ENCODE measurements at regions not wholly inside any gene's neighbourhood (a gene's known extent, or its start where the extent isn't known, plus 50 kb on each side); places are given as distances from the start of the nearest gene placed in this dataset.
"Not testable (repeated sequence)": the region's sequence is repeated elsewhere in the genome, so short reads cannot be mapped to it uniquely, and the experiment has no call there.

DNA sequence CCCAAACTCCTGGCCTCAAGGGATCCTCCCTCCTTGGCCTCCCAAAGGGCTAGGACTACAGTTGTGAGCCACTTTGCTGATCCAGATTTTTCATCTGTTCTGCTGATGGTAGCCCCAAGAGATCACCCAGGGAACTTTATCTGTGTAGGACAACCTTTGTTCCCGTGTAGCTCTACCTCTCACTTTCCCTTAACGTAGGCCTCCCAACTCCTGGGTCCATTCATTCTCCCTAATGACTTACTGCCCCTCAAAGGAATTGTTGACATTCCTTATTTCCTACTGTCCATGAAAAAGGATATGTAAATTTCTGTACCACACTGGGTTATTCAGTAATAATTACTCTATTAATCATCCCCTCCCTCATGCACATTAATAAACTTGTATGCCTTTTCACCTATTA, 51.0 kb upstream of the PHF24 start:
- DNase-seq (ENCODE audit: low read depth, low spot score), result no peak

DNA sequence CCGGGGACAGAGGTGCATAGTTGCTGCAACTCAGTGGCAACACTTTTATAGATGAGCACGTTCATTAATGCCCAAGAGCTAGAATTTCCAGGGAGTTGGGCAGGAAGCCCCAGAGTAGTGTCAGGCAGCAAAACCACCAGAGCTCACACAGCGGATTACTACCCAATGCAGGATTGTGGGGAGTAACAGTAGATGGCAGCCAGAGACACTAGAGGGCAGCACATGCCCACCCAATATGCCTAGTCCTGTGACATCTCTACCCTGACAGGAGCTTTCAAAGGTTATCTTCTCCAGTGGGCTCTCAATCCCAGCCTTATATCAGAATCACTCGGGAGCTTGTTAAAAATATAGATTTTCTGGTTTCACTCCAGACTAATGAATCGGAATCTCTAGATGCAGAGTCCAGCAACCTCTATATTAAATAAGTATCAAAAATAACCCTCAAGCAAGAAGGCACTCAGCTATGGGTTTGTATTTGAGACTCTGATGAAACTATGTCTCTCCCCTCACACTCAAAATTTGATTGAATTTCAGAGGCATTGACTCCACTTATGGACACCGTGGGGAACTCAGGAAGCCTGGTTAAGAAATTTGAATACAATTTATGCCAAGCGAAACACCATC, 58.4 kb upstream of the PHF24 start:
- DNase-seq (ENCODE audit: low read depth, low spot score), result peak; percentile 58

DNA sequence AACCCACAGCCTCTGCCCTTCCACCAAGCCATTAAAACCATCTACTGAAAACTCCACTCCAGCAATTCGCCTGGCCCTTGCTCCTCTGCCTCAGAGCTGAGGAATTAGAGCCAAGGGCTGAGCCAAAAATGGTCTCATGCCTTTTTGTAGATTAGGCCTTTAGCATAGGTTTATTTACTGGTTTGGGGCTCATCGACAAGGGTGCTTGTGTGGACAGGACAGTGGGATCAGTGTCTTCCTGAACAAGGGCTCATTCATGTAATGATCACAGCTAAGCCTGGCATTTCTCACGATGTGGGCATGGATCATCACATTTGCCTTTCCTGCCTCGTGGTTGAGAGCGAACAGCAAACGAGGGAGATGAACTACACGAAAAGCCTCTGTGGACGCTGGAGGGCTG, 59.2 kb upstream of the PHF24 start:
- no peak for DNase-seq (ENCODE audit: low read depth, low spot score)

DNA sequence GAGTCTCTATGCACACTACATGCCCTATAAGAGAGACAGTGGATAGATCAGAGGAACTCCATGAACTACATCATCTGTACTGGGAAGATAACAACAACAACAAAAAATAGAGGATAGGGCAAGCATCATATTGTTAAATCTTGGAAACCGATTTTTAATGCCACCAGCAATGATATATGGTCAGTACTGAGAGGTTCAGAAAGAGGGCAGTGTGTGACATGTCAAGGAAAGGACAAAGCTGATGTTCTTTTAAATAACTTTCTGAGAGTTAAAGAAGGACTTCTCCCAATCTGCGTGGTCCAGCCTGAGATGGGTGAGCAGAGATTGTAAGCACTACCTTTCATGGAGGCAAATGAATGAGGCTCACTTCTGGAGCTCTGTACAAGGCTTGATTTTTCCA, 62.0 kb upstream of the PHF24 start:
- DNase-seq (ENCODE audit: low read depth, low spot score), result no peak

DNA sequence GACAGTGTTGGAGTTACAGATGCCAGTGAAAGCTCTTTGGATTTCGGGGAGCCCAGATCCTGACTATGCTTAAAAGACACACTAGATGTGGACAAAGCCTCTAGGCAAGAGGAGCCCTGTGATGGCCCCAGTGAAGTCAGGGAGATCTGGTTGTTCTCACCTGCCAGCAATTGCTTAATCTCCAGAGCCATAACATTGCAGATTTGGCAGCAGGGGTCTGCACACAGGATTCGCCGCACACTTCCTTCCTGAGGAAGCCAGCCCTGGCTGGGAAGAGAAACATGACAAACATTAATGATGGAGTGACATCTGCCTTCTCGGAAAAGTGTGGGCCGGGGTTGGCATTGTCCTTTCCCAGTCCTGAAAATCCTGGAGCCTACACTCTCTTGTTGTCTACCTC, 65.2 kb upstream of the PHF24 start:
- no peak for DNase-seq (ENCODE audit: low read depth, low spot score)

DNA sequence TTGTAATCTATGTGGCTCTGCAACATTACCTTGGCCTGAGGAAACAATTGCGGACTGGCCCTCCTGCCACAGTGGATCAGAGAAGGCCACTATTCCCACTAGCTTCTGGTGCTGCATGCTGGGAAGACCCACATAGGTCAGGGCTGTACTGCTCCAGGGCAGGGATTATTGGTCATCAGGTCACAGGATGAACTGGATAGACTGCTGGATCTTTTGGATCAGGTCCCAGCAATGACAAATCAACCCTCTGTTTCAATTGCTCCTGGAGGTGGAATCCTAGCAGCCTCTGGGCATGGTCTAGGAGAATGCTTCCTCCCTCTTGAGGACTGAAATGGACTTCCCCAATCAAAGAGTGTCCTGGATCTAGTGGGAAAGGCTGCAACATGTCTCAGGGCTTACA, 66.7 kb upstream of the PHF24 start:
- DNase-seq (ENCODE audit: low read depth, low spot score), result no peak

DNA sequence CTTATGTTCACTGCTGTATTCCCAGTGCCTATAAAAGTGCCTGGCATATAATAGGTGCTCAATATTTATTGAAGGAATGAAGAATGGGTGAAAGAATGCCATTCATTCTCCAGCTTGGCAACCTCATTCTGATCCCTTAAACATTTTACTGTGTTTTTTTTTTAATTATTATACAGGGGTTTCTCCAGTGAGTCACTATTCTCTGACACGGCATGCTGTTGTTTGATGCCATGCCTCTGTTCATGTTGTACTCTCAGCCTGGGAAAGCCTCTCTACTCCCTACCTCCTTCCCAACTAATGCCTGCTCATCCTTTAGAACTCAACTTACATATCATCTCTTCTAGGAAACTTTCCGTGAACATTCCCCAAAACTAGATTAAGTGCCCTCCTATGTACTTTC, 70.2 kb upstream of the PHF24 start:
- DNase-seq (ENCODE audit: low read depth, low spot score), result no peak

DNA sequence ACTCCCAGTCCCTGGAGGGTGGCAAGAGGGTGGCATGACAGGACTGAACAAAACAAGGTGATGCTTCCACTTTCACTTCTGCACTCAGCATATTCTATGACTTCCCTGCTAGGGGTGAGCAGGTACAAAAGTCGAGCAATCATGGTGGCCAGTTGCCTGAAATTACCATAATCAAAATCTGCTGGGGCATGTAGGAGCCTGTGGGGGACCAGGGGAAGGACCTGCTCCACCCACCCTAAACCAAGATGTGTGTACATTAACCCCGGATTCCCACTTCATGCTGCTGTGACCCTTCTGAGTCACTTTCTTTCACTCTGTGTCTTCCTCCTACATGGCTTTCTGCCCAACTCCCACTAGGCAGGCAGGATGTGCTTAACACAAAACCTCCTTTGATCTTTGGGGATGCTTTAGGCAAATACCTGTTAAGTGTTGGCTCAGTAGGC, 73.3 kb upstream of the PHF24 start:
- no peak for DNase-seq (ENCODE audit: low read depth, low spot score)

DNA sequence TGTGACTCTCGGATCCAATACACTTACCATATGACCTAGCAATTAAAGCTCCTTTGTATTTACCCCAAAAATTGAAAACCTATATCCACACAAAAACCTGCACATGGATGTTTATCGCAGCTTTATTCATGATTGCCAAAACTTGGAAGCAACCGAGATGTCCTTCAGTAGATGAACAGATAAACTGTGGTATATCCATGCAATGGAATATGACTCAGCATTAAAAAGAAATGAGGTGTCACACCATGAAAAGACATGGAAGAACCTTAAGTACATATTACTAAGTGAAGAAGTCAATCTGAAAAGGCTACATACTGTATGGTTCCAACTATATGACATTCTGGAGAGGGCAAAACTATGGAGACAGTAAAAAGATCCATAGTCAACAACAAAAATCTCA, 82.0 kb upstream of the PHF24 start:
- no peak for DNase-seq (ENCODE audit: low read depth, low spot score)

DNA sequence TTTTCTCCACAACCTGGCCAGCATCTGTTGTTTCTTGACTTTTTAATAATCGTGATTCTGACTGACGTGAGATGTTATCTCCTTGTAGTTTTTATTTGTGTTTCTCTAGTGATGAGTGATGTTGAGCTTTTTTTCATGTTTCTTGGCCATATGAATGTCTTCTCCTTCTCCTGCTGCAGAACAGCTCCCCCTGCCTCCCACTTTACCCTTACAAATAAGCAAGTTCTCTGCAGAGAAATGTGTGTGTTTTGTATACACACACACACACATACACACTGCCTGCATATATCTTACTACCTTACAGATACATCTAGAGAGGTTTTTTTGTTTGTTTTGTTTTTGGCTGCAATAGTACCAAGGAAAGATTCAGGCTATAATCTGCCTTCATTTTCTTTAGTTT, 88.7 kb upstream of the PHF24 start:
- no peak for DNase-seq (ENCODE audit: low read depth, low spot score)

DNA sequence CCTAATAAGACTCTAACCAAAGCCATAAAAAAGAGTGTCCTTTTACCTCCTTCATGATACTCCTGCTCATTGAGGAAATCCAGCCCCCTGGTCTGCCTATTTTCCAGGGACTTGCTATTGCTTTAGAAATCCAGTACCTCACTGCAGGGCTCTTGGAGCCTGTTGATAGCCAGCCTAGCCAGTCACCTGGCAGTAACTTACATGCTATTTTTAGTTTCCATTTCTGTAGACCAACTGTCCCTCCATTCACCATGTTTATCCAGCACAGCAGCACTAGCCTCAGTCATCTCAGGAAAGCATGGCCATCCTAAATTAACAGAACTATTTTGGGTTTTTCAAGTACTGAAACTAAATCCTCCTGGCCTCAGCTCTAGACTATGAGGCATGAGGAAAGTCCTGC, 91.5 kb upstream of the PHF24 start:
- DNase-seq (ENCODE audit: low read depth, low spot score), result no peak

DNA sequence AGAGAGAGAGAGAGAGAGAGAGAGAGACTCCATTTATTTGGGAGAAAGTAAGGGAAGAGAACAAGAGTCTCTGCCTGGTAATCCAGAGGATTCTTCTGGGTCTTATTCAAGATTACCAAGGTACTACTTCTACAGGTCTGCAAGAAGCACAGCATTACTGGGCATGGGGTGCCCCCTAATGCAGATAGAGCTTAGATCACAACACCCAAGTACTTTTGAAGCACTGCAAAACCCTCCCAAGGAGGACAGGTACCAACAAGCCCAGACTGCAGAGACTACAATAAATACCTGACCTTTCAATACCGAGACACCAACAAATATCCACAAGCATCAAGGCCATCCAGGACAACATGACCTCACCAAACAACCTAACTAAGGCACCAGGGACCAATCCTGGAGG, 94.7 kb upstream of the PHF24 start:
- DNase-seq (ENCODE audit: low read depth, low spot score), result no peak

DNA sequence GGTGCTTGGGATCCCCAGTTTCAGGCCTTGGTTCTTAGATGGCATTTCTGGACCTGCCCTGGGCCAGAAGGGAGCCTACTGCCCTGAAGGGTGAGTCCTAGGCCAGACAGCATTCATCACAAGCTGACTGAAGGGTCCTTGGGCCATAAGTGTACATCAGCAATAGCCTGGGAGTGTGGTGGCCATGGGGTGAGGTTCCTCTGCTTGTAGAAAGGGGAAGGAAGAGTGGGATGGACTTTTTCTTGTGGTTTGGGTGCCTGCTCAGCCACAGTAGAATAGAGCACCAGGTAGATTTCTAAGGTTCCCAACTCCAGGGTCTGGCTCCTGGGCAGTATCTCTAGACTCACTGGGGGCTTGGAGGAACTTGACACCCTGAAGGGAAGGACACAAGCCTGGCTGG, 95.2 kb upstream of the PHF24 start:
- DNase-seq (ENCODE audit: low read depth, low spot score), result no peak

DNA sequence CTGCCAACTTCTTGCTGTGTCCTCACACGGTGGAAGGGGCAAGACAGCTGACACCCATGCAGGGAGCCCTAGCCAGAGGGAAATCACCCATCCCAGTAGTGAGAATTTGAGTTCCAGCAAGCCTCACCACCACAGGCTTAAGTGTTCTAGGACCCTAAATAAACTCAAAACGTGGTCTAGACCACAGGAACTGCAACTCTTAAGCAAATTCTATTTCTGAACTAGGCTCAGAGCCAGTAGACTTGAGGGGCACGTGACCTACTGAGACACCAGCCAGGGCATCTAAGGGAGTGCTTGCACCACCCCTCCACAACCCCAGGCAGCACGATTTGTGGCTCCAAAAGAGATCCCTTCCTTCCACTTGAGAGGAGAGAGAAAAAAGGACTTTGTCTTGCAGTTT, 96.0 kb upstream of the PHF24 start:
- no peak for DNase-seq (ENCODE audit: low read depth, low spot score)

DNA sequence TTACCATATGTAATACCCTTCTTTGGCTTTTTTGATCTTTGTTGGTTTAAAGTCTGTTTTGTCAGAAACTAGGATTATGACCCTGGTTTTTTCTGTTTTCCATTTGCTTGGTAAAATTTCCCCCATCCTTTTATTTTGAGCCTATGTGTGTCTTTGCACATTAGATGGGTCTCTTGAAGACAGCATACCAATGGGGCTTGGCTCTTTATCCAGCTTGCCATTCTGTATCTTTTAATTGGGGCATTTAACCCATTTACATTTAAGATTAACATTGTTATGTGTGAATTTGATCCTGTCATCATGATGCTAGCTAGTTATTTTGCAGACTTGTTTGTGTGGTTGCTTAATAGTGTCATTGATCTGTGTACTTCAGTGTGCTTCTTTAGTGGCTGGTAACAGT, 103.1 kb upstream of the PHF24 start:
- not testable (repeated sequence) for DNase-seq (ENCODE audit: low read depth, low spot score)

DNA sequence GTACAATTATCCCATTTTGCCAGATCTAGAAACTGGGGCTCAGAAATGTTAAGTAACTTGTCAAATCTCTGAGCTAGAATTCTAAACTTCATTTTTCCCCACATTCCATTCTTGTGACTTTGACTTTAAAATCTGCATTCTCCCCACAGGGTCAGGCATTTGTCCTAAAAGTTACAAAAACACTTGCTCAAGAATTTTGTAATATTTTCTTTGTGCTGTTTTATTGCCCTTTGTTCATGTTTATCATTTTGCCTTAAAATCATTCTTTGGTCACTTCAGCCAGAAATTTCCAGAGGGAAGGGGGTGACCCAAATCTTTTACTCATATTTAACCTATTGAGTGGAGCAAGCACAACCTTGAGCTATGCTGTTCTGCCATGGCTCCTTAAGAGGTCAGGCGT, 120.1 kb upstream of the CCL21 start:
- DNase-seq (ENCODE audit: low read depth, low spot score), result no peak

DNA sequence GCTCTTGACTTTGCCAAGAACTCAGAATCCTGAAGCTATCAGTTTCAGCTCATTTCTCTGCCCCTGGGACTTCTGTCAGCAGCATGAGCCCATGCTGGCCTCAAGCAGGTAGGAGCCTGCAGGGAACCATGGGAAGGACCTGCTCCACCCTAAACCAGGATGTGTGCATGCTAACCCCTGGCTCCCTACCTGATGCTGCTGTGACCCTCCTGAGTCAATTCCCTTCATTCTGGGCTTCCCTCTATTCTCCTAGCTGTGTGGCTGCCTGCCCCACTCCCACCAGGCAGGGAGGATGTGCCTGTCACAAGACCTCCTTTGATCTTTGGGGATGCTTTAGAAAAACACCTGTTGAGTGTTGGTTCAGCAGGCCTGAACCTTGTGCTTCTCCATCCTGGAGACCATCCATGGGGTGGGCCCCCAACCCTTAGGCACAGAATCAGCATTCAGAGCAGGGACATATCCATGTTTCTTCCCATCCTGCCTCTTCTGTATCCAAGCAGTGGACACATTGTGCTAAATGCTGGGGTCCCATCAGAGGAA, 117.1 kb upstream of the CCL21 start:
- DNase-seq (ENCODE audit: low read depth, low spot score), result no peak

DNA sequence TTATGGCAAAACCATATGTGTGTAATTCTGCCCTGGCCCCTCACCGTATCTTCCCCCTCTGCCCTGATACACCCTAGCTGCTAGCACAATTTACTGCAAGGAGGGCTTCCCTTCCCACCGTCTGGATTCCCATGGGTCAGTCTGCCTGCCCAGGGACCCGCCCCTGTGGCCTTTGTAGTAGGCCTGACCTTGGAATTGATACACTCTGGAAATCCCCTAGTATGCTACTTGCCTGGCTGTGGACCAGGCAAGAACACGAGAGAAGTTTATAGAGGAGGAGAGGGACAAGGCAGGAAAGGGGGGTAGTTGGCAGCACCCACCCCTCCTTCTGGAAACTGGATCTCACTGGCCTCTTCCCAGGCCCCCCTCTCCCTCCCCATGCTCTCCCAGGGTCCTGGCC, 115.8 kb upstream of the CCL21 start:
- DNase-seq (ENCODE audit: low read depth, low spot score), result no peak

DNA sequence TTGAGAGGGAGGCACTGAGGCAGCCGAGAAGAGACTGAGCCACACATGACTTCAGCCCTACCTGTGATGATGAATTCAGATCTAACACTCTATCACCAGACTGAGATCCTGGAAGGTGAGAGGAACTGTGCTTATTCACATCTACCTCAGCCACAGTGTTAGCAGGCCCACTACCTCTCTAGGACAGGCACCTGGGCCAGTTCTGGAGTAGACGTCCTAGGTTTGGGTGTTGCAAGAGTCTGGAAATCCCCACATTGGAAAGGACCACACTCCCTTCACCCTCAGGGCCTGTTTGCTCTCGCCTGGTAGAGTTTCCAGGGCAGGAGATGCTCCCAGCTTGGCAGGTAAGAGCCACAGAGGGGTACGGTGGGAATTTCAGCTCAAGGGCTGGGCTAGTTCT, 113.8 kb upstream of the CCL21 start:
- DNase-seq (ENCODE audit: low read depth, low spot score), result no peak

DNA sequence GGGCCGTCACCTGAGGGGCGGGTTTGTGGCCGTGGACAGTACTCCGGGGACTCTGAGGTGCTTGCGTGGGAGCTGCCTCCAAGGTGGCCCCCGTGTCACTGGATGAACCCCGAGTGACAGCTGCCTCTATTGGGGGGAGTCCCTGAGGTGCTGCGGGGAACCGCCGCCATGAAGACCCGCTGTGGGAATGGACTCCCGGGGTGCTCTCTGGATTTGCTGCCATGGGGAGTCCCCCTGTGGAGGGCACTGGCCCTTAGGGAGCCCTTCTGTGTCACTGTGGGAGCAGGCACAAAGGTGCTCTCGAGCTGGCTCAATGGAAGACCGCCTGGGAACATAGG, 100.2 kb upstream of the CCL21 start:
- no peak for DNase-seq (ENCODE audit: low read depth, low spot score)

DNA sequence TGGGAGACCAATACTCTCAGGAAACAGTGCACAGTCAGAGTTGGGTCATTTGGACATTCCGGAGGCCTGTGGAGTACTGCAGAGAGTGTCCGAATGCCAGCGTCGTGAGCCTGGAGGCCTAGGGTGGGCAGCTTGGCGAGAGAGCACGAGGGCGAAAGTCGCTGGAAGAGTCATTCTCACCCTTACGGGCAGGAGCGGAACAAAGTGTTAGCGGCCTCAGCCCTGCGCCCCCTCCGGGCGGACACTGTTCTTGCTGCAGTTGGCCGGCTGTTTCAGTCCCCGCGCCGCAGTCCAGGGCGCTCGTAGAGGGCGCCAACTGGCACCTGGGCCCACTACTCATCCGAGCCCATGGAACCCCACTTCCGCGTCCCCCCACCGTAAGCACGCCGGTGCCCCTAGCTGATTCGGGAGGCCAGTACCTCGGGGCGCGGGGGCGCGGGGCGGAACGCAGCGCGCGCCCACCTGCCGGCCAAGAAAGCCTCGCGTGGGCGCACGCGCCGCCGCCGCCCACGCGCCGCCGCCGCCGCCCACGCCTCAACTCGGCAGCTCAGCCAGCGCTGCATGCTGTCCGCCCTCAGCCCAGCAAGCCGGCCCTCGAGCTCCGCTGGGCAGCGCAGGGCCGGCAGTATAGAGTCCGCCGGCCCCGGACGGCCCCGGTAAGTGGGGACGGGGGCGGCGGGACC, 99.7 kb upstream of the CCL21 start:
- no peak for DNase-seq (ENCODE audit: low read depth, low spot score)

DNA sequence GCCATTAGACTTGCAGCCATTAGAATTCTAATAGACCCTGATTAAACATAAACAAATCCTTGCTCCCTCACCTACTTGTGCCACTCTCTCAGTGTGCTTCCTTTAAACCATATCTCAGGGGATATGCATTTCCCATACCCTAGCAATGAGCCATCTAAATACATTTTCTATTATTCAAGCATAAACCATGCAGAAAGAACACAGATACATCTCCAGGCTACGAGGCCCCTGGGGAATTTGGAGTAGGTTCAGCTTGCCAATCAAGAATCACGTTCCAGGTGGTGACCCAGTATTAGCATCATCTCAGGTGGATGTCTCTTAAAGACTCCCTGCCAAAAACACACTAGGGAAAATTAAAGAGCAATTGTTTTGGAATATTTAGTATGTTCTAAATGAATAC, 93.0 kb upstream of the CCL21 start:
- DNase-seq (ENCODE audit: low read depth, low spot score), result no peak

DNA sequence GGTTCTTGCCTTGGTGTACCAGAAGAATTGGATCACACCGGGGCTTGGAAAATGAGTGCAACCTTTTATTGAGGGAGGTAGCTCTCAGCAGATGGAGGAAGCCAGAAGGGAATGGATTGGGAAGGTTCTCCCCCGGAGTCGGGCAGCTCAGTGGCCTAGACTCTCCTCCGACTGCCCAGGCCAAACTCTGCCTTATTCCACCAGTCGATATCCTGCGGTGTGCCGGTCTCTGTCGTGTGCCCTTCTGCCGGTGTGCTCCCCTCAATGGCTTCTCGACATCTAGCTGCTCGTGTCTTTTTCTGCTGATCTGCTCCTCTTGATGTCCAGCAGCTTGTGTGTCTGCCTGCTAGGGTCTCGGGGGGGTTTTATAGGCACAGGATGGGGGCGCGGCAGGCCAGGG, 87.4 kb upstream of the CCL21 start:
- no peak for DNase-seq (ENCODE audit: low read depth, low spot score)

DNA sequence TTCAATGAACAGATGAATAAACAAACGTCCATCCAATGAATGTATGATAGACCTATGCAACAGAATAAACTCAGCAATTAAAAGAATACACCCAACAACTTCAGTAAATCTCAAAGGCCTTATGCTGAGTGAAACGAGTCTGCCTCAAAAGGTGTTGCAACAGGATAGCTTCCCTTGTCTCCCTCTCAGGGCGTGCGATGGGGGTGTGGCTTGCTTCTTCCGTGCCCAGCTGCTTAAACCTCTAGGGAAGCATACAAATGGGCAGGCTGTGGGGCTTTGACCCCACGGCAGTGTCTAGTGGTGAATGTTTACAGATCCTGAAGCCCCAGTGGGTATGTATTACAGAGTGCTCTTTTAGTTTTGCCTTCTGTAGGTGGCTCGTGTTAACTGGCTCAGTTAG, 87.0 kb upstream of the CCL21 start:
- DNase-seq (ENCODE audit: low read depth, low spot score), result no peak

Measured in activated CD4-positive, CD25-positive, alpha-beta regulatory T cell treated with anti-CD3 and anti-CD28 coated beads, Interleukin-2, amount 50 U/mL, for 16 hours (primary cell).